WERI-Rb-1 (cell line): ENCODE measurements at regions not wholly inside any gene's neighbourhood (a gene's known extent, or its start where the extent isn't known, plus 50 kb on each side); places are given as distances from the start of the nearest gene placed in this dataset.

Experiments
- DNase-seq: peaks from one replicate; pipeline ENCODE4 v3.0.0-alpha.2; 2020
- H3K27ac ChIP-seq: fragments of 250-450 bp; sonication (Bioruptor Pico); 2 replicates; pipeline ENCODE4 v1.5.1; 2020; ENCODE audit warnings: mild to moderate bottlenecking, moderate library complexity
- H3K27me3 ChIP-seq: fragments of 250-450 bp; sonication (Bioruptor Pico); 2 replicates; pipeline ENCODE4 v1.5.1; 2021; ENCODE audit warnings: mild to moderate bottlenecking, low read depth, moderate library complexity; ENCODE audit not compliant: insufficient read depth, severe bottlenecking
- H3K36me3 ChIP-seq: fragments of 250-450 bp; sonication (Bioruptor Pico); 2 replicates; pipeline ENCODE4 v1.5.1; 2020; ENCODE audit warnings: mild to moderate bottlenecking, moderate library complexity
- H3K4me3 ChIP-seq: 2 replicates; pipeline ENCODE4 v1.5.1; 2011; ENCODE audit warnings: low read depth, mild to moderate bottlenecking, control low read depth, low read length
- H3K9me3 ChIP-seq: fragments of 250-450 bp; sonication (Bioruptor Pico); 2 replicates; pipeline ENCODE4 v1.5.1; 2021; ENCODE audit warnings: mild to moderate bottlenecking, moderate library complexity; ENCODE audit not compliant: severe bottlenecking
- CTCF ChIP-seq: IDR thresholded peaks from 2 replicates; pipeline ENCODE4 v1.5.1; 2011; ENCODE audit warnings: low read depth, mild to moderate bottlenecking, control low read depth, inconsistent platforms, low read length

- H3K36me3 ChIP-seq: no peaks in the 10 kb centered on the region
- H3K4me3 ChIP-seq: no peak overlapping the region
- peaks cover 2% of the 10 kb centered on the region for H3K27me3 ChIP-seq
- no peak for DNase-seq
- H3K27ac ChIP-seq: no peak overlapping the region
- H3K9me3 ChIP-seq: no peaks in the 10 kb centered on the region
- no peak for TF ChIP-seq CTCF
Measured at GRCh38 chr4:152259866-152260265, 276.0 kb downstream of the FBXW7 start.

- DNase-seq: no peak
- no peaks in the 10 kb centered on the region for H3K27me3 ChIP-seq
- H3K4me3 ChIP-seq: no peak overlapping the region
- H3K27ac ChIP-seq: no peak overlapping the region
- H3K9me3 ChIP-seq: no peaks in the 10 kb centered on the region
- no peaks in the 10 kb centered on the region for H3K36me3 ChIP-seq
- TF ChIP-seq CTCF: no peak
Measured at GRCh38 chr4:152258804-152259708, 276.8 kb downstream of the FBXW7 start.

GRCh38 chr4:152258391-152258790 lies 277.5 kb downstream of the FBXW7 start:
- Histone ChIP-seq H3K36me3 (no peaks in the 10 kb centered on the region), H3K4me3 (no peak overlapping the region), H3K27ac (no peak overlapping the region), H3K9me3 (no peaks in the 10 kb centered on the region), H3K27me3 (no peaks in the 10 kb centered on the region)
- no peak for DNase-seq
- no peak for TF ChIP-seq CTCF

GRCh38 chr4:152257601-152258066 lies 278.3 kb downstream of the FBXW7 start:
- Histone ChIP-seq H3K36me3 (no peaks in the 10 kb centered on the region), H3K27ac (no peak overlapping the region), H3K4me3 (no peak overlapping the region), H3K9me3 (peaks cover 5% of the 10 kb centered on the region), H3K27me3 (peaks cover under 1% of the 10 kb centered on the region)
- DNase-seq: no peak
- TF ChIP-seq CTCF: no peak

DNA sequence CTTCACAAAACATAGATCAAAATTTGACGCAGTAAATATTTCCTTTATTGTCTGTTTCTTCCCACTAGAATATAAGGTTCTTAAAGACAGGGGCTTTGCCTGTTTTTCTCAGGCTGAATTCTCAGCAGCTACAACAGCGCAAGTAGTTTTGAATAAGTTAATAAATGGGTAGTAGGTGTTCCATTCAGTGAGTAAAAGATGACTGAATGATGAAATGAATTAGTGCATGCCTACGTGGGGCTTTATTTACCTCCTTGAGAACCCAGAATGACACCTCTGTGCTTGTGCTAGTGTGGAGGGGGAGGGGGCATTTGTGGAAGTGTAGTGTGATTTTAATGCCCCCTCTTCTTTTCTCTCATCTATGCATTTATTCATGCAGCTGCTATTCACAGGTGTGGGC lies 278.9 kb downstream of the FBXW7 start:
- Histone ChIP-seq H3K9me3 (peaks cover 10% of the 10 kb centered on the region), H3K27ac (no peak overlapping the region), H3K27me3 (peaks cover 4% of the 10 kb centered on the region), H3K4me3 (no peak overlapping the region), H3K36me3 (no peaks in the 10 kb centered on the region)
- DNase-seq: no peak
- no peak for TF ChIP-seq CTCF
